KOPT-K1 (cell line): ENCODE measurements at regions not wholly inside any gene's neighbourhood (a gene's known extent, or its start where the extent isn't known, plus 50 kb on each side); places are given as distances from the start of the nearest gene placed in this dataset.

Source experiments
- H3K27ac ChIP-seq: fragments of 200-600 bp; sonication (generic); 2 replicates; pipeline ENCODE4 v1.5.1; 2016; ENCODE audit warnings: antibody characterized with exemption, mild to moderate bottlenecking, low read depth, low read length; ENCODE audit not compliant: poor library complexity, severe bottlenecking
- H3K36me3 ChIP-seq: fragments of 200-600 bp; sonication (generic); 2 replicates; pipeline ENCODE4 v1.5.1; 2017; ENCODE audit warnings: antibody characterized with exemption, mild to moderate bottlenecking, low read length, moderate library complexity; ENCODE audit not compliant: insufficient read depth
- H3K9me3 ChIP-seq: fragments of 200-600 bp; sonication (generic); 2 replicates; pipeline ENCODE4 v1.5.1; 2017; ENCODE audit warnings: antibody characterized with exemption, low read length, mild to moderate bottlenecking; ENCODE audit not compliant: insufficient read depth, poor library complexity, severe bottlenecking

- Histone ChIP-seq H3K27ac (no peak overlapping the region), H3K36me3 (no peaks in the 10 kb centered on the region), H3K9me3 (peaks cover 9% of the 10 kb centered on the region)
Measured at GRCh38 chr13:40200273-40200978, 466.0 kb downstream of the FOXO1 start.

GRCh38 chr13:40204246-40204645 is 462.2 kb downstream of the FOXO1 start:
- no peaks in the 10 kb centered on the region for H3K36me3 ChIP-seq
- no peak overlapping the region for H3K27ac ChIP-seq
- H3K9me3 ChIP-seq: peaks cover 9% of the 10 kb centered on the region

GRCh38 chr13:40205771-40206240 is 460.6 kb downstream of the FOXO1 start:
- no peak overlapping the region for H3K27ac ChIP-seq
- H3K9me3 ChIP-seq: peaks cover 9% of the 10 kb centered on the region
- no peaks in the 10 kb centered on the region for H3K36me3 ChIP-seq

GRCh38 chr13:40206241-40207000 is 460.0 kb downstream of the FOXO1 start:
- Histone ChIP-seq H3K9me3 (peaks cover 9% of the 10 kb centered on the region), H3K27ac (no peak overlapping the region), H3K36me3 (no peaks in the 10 kb centered on the region)

GRCh38 chr13:40207001-40207478 is 459.4 kb downstream of the FOXO1 start:
- Histone ChIP-seq H3K36me3 (no peaks in the 10 kb centered on the region), H3K9me3 (peaks cover 9% of the 10 kb centered on the region), H3K27ac (no peak overlapping the region)

- no peak overlapping the region for H3K27ac ChIP-seq
- no peaks in the 10 kb centered on the region for H3K36me3 ChIP-seq
- H3K9me3 ChIP-seq: peaks cover 9% of the 10 kb centered on the region
Measured at GRCh38 chr13:40208517-40208916, 457.9 kb downstream of the FOXO1 start.

GRCh38 chr13:40210865-40211585 is 455.4 kb downstream of the FOXO1 start:
- H3K36me3 ChIP-seq: no peaks in the 10 kb centered on the region
- no peaks in the 10 kb centered on the region for H3K9me3 ChIP-seq
- no peak overlapping the region for H3K27ac ChIP-seq

- Histone ChIP-seq H3K9me3 (no peaks in the 10 kb centered on the region), H3K36me3 (no peaks in the 10 kb centered on the region), H3K27ac (no peak overlapping the region)
Measured at GRCh38 chr13:40211586-40211968, 454.9 kb downstream of the FOXO1 start.

- Histone ChIP-seq H3K27ac (no peak overlapping the region), H3K9me3 (no peaks in the 10 kb centered on the region), H3K36me3 (no peaks in the 10 kb centered on the region)
Measured at GRCh38 chr13:40213779-40214178, 452.7 kb downstream of the FOXO1 start.

- Histone ChIP-seq H3K27ac (no peak overlapping the region), H3K36me3 (no peaks in the 10 kb centered on the region)
Measured at GRCh38 chr13:40215311-40215710, 451.1 kb downstream of the FOXO1 start.

GRCh38 chr13:40215747-40216146 is 450.7 kb downstream of the FOXO1 start:
- Histone ChIP-seq H3K27ac (no peak overlapping the region), H3K36me3 (no peaks in the 10 kb centered on the region), H3K9me3 (no peaks in the 10 kb centered on the region)

More at GRCh38 chr13:40215311-40215710, 451.1 kb downstream of the FOXO1 start:
- H3K9me3 ChIP-seq: no peaks in the 10 kb centered on the region

GRCh38 chr13:40217675-40218074 is 448.8 kb downstream of the FOXO1 start:
- Histone ChIP-seq H3K9me3 (no peaks in the 10 kb centered on the region), H3K36me3 (no peaks in the 10 kb centered on the region), H3K27ac (no peak overlapping the region)

- Histone ChIP-seq H3K27ac (no peak overlapping the region), H3K36me3 (no peaks in the 10 kb centered on the region)
Measured at GRCh38 chr13:40220299-40220935, 446.0 kb downstream of the FOXO1 start.

GRCh38 chr13:40221131-40221459 is 445.3 kb downstream of the FOXO1 start:
- H3K9me3 ChIP-seq: no peaks in the 10 kb centered on the region
- no peaks in the 10 kb centered on the region for H3K36me3 ChIP-seq
- H3K27ac ChIP-seq: no peak overlapping the region

More at GRCh38 chr13:40220299-40220935, 446.0 kb downstream of the FOXO1 start:
- H3K9me3 ChIP-seq: no peaks in the 10 kb centered on the region
